Right ventricle myocardium inferior (tissue), 1 donor: ENCODE measurements at regions not wholly inside any gene's neighbourhood (a gene's known extent, or its start where the extent isn't known, plus 50 kb on each side); places are given as distances from the start of the nearest gene placed in this dataset.

Experiments used
- ATAC-seq: fragments of 200-7000 bp; cut with Tn5 transposase; one replicate; pipeline ENCODE4 v1.9.1; 2020; ENCODE audit warnings: mild to moderate bottlenecking, moderate library complexity
- DNase-seq: peaks from one replicate; pipeline ENCODE4 v3.0.0; 2021; ENCODE audit errors: missing footprints
- intact Hi-C: fragments of 100-400 bp; cut with DNase I; formaldehyde crosslinking; loops from one replicate; pipeline ENCODE4 v1.11.0; 2022
- donor health status: DM: no; HTN: yes; CAD: no; lungs with severe emphysema.

DNA sequence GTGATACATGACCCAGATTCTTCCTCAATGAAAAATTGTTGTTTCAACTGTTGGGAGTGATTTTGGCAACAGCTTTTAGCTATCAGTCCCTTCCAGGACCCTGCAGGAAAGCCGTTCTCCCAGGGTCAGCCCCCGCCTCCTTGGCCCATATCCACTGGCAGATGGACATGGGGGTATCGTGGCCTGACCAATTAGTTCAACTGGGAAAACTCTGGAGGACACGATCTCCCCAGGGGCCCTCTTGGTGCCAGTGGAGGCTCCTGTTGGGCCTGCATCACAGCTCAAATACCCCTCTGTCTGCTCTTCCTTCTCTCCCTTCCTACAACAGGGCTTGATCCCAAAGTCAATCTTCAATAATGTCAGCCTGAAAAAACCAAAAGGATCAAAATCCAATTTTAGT, 272.5 kb upstream of the B3GAT1 start:
- DNase-seq (no peak), ATAC-seq (no peak)
- intact Hi-C loops, result no loop called here

- ATAC-seq (no peak), DNase-seq (no peak)
- intact Hi-C loops, result no loop called here
Observed at GRCh38 chr11:134683860-134684259, 271.8 kb upstream of the B3GAT1 start.

DNA sequence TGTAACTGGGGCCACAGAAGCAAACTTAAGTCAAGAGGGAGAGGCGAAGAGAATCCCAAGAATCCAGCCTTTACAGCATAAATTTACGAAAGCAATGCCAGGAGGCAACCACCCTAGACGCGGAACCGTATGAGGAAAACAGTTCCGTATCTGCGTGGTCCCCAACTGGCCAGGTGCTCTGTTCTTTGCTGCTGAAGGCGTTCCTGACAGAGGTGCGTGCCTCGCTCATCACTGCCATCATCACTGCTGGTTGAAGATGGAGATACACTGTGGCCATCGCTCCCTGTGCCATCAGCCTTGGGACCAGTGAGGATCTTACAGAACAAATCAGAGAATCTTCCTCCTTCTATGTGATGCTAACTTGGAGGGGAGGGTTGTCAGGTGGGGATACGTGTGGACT, 270.5 kb upstream of the B3GAT1 start:
- no peak for DNase-seq
- intact Hi-C loops, result no loop called here
- ATAC-seq, result no peak

DNA sequence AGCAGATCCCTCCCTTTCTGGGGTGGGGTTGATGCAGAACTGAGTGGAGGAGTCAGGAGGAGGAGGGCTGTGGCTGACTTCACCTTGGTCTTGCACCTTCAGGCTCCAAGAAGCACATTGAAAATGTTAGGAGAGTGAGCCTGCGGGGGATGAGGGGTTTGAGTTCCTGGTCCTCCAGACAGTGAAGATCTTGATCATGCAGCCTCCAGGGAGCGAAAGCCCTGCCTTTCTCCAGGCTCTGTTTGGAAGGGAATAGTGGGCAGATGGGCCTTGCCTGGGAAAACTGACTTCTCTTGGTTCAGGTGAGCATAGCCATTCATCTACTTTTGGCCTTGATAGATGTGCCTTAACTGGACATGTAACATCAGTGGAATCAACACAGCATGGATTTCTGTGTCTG, 267.6 kb upstream of the B3GAT1 start:
- DNase-seq (no peak), ATAC-seq (no peak)
- intact Hi-C loops, result no loop called here

- intact Hi-C loops, result no loop called here
Observed at GRCh38 chr11:134678744-134679143, 266.7 kb upstream of the B3GAT1 start.

DNA sequence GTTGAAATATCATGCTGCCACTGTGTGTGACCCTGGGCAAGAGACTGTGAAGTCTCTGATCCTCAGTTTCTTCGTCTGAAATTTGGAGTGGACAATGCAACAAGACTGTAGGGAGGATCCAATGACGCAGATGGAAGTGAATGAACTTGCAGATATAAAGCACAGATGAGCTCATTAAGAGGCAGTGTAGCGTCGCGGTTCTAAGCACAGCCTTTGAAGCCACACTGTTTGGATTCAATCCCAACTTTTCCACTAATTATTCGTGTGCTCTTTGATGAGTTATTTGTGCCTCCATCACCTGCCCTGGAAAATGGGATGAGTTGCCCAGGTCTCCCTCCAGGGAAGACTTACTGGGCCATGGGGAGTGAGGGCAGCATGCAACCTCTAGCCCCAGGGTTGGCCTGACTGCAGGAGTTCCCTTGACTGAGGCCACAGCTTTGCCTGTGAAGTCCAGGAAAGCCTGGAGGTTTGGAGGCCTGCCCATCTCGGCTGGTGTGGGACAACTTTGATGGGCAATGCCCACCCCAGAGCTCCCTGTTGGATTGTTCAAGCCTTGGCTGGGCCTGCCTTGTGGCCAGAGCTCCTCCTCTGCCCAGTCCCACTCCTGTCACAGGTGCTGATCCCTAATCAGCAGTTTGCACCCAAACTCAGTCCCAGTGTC, 266.0 kb upstream of the B3GAT1 start:
- DNase-seq (no peak), ATAC-seq (no peak)
- intact Hi-C loops, result no loop called here

More at GRCh38 chr11:134678744-134679143, 266.7 kb upstream of the B3GAT1 start:
- no peak for ATAC-seq
- DNase-seq, result no peak

DNA sequence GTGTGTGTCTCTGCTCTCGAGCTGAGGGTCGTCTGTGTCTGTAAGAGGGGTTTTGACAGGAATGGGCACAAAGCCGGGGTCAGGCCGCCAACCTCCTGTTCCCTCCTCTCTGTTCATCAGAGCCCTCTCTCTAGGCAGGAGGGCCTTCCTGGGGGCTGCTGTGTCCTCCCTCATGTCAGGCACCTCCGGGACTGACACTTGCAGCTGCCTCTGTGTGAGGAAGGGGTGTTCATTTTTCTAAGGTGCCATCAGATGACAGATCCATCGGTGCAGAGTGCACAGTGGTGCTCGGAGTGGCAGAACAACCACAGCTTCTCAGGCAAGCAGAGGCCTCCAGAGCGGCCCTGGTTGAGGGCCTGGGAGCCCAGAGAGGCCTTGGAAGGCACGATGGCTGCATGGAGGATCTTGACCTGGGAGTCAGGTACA, 265.4 kb upstream of the B3GAT1 start:
- intact Hi-C loops, result no loop called here
- ATAC-seq, result no peak
- no peak for DNase-seq

- intact Hi-C loops, result no loop called here
- DNase-seq (no peak), ATAC-seq (no peak)
Observed at GRCh38 chr11:134676516-134677287, 264.7 kb upstream of the B3GAT1 start.

DNA sequence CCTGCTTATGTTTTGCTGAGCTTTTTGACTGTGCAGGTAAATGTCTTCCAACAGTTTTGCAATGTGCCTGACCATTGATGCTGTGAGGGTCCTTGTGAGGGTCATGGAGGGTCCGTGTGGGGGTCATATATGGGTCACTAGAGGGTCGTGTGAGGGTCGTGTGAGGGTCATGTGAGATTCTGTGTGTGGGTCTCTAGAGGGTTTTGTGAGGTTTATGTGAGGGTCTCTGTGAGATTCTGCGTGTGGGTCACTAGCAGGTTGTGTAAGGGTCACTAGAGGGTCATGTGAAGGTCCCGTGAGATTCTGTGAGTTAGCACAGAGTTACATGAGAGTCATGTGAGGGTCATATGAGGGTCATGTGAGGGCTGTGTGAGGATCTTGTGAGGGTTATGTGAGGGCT, 263.9 kb upstream of the B3GAT1 start:
- ATAC-seq (no peak), DNase-seq (no peak)
- intact Hi-C loops, result no loop called here

- no peak for ATAC-seq
- intact Hi-C loops, result no loop called here
- no peak for DNase-seq
Observed at GRCh38 chr11:134674974-134675373, 262.9 kb upstream of the B3GAT1 start.

- DNase-seq (no peak), ATAC-seq (no peak)
Observed at GRCh38 chr11:134670961-134671370, 258.9 kb upstream of the B3GAT1 start.

GRCh38 chr11:134670247-134670782, 258.3 kb upstream of the B3GAT1 start:
- ATAC-seq (no peak), DNase-seq (no peak)
- intact Hi-C loops, result no loop called here

More at GRCh38 chr11:134670961-134671370, 258.9 kb upstream of the B3GAT1 start:
- intact Hi-C loops, result no loop called here

GRCh38 chr11:134669796-134670195, 257.8 kb upstream of the B3GAT1 start:
- intact Hi-C loops, result no loop called here
- ATAC-seq (no peak), DNase-seq (no peak)

DNA sequence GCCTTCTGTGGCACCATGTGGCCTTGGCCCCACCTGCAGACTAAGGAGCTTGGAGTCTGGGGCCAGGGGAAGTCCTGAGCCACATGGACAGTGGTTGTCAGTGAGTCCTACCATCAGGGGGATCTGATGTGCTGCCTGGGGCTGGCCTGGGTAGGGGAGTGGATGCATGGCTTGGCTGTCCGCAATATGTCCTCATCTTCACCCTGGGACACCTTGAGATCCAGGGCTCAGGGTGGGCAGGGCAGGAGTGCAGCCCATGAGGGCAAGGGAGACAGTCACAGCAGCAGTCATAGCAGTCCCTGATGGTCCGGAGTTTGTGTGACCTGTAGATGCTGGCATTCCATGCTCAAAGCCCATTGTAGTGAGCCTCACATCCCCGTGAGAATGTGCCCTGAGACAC, 256.8 kb upstream of the B3GAT1 start:
- DNase-seq, result no peak
- no peak for ATAC-seq
- intact Hi-C loops, result no loop called here

DNA sequence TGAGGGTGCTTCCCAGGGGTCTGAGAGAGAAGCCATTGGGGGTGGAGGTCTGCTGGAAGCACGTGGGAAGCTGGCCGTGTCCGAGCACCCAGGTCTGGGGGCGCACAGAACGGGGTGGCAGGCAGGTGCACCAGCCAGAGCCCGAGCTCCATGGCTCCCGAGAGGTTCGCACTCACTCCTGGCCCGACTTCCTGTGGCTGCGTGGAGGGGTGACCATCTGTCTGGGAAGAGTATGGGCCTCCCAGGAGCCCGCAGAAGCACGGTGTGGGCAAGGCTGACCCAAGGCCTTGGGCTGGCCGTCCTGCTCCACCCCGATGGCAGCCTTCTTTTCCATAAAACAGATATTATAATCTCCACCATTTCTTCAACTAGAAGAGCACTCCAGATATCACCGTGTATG, 256.0 kb upstream of the B3GAT1 start:
- ATAC-seq, result no peak
- no peak for DNase-seq
- intact Hi-C loops, result no loop called here

- intact Hi-C loops, result no loop called here
- ATAC-seq (no peak), DNase-seq (no peak)
Observed at GRCh38 chr11:134667505-134667904, 255.5 kb upstream of the B3GAT1 start.

DNA sequence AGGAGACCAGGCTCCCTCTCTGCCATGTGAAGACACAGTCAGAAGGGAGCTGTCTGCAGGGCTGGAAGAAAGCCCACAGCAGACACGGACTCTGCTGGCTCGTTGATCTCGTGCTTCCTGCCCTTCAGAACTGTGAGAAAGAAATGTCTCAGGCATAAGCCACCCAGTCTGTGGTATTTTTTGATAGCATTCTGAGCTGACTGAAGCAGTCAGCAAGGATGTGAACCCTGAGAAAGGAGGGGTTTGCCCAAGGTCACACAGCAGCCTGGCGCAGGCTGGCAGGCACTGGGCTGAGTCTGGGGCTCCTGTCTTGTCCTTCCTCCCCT, 255.1 kb upstream of the B3GAT1 start:
- DNase-seq, result no peak

DNA sequence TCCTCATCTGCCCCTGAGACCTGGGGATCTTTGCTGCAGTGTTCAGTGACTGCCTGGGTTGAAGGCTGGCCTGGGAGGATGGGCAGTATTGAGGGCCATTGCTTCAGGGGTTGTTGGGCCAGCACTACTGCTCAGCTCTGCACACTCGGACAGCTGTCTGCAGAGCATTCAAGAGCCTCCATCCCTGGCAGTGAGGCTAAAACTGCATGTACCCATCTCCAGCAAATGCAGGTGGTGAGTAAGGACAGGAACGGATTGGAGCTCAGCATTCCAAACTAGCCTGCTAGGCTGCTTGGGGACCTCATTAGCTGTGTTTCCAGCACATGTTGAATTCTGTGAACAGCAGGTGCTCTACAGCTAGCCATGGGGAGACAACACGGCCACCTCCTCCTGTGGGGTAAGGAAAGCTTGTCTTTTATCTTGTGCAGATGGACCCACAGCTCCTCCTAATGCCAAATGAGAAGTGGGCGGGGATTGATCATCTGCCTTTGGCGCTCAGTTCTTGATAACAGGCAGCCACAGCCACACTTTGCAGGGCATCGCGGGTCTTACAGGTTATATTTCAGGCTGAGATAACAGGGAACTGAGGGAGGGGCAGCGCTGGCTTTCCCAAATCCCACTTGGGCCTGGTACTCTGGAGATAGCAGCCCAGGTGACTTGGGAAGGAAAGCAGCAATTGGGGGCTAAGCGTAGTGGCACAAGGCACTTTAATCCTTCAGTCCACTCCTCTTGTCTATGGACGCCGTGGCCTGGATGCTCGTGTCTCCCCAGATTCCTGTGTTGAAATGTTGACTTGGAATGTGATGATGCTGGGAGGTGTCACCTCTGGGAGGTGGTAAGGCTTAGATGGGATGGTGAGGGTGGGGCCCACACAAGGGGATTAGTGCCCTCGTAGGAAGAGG, 254.5 kb upstream of the B3GAT1 start:
- ATAC-seq (no peak), DNase-seq (no peak)
- intact Hi-C loops, result no loop called here

More for the DNA sequence above, 255.1 kb upstream of the B3GAT1 start:
- intact Hi-C loops, result no loop called here
- ATAC-seq, result no peak

DNA sequence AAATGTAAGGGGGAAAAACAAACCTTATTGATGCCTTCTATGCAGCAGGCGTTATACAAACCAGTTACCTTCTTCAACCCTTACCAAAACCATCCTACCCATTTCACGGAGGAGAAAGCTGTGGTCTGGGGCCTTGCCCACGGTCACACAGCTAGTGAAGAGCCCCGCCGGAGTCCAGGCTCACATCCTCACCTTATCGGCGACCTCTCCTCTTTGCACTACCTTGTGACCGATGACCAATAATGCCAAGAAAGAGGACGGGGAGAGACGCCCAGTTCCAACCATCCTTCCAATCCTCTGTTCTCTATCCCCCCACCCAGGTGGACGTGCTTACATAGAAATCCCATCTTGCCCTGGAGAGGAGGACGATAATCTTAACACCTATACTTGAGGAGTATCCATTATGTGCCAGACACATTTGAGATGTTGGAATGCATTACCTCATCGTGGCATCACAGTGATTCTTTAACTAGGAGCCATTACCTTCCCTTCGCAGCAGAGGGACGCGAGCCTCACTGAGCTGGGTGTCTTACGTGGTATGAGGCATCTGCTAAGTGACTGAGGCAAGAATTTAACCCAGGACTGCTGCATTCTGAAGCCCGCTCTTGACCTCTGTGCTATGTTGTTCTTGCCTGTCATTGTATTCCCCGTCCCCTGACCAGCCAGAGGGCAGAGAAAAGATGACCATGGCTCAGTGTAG, 253.7 kb upstream of the B3GAT1 start:
- intact Hi-C loops, result no loop called here
- DNase-seq, result no peak
- ATAC-seq, result no peak
